ENCODE measurements at regions not wholly inside any gene's neighbourhood (a gene's known extent, or its start where the extent isn't known, plus 50 kb on each side); places are given as distances from the start of the nearest gene placed in this dataset.

DNA sequence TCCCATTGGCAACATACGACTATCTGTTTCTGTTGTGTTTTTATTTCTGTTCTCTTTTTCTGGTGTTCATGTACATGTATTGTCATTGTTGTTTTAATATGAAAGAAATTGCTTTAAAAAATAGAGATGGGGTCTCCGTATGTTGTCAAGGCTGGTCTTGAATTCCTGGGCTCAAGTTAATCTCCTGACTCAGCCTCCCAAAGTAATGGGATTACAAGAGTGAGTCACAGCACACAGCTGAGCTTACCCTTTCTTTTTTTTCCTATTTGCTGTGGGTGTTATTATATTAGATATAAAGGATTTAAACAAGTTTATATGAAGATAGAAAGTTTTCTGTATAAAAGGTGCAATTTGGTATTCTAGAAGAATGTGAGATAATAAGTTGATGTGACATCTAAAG, 554.6 kb downstream of the DSC3 start:
- H4K20me1 ChIP-seq (replicated peaks in 1 of 2; ENCODE audit: control insufficient read depth in 1 of 2, insufficient read depth in 2 of 2, low read length in 2 of 2) = no peaks in the 10 kb centered on the region
- no peak overlapping the region for H3K23ac ChIP-seq (ENCODE audit: insufficient read length)
- H3K4ac ChIP-seq (replicated peaks; ENCODE audit: insufficient read length, low read depth, low read length) = no peak overlapping the region
- H3K4me1 ChIP-seq (replicated peaks in 1 of 4; ENCODE audit: control insufficient read depth in 3 of 4, insufficient read depth in 4 of 4, low read length in 3 of 4) = no peaks in the 10 kb centered on the region
- H2BK120ac ChIP-seq (replicated peaks; ENCODE audit: low read depth, low read length) = no peak overlapping the region
- ChIA-PET POLR2A (ENCODE audit: partially characterized antibody) (no interaction called here), CTCF (ENCODE audit: partially characterized antibody) (no interaction called here)
- H3K27me3 ChIP-seq (replicated peaks in 1 of 4; ENCODE audit: control insufficient read depth in 3 of 4, extremely low read depth in 1 of 4, insufficient read depth in 3 of 4, low read length in 3 of 4) = no peaks in the 10 kb centered on the region
- H3K9ac ChIP-seq (replicated peaks in 1 of 4; ENCODE audit: extremely low read depth in 1 of 4, low read depth in 3 of 4, low read length in 3 of 4) = no peak overlapping the region
- H2BK5ac ChIP-seq (ENCODE audit: low read depth, low read length) = no peak overlapping the region
- no peak overlapping the region for H3K14ac ChIP-seq (ENCODE audit: insufficient read length)
- no peak overlapping the region for H3K18ac ChIP-seq (ENCODE audit: extremely low read depth, low read length)
- H4K91ac ChIP-seq (replicated peaks; ENCODE audit: insufficient read length, low read length) = no peak overlapping the region
- no peak overlapping the region for H3K4me2 ChIP-seq (ENCODE audit: insufficient read depth in 1 of 2, low read depth in 2 of 2, low read length in 2 of 2)
- FAIRE-seq = no peak
- no peak overlapping the region for H2AFZ ChIP-seq (ENCODE audit: low read length)
- no peak for DNase-seq (ENCODE audit: low read depth in 1 of 2, low spot score in 2 of 2)
- 85% methylated on average over 2 of the region's 2 CpGs; no CpG with 5 or more reads in 1 of the 2 experiments for WGBS, 2 experiments (ENCODE audit: extremely low coverage in 1 of 2, insufficient coverage in 1 of 2, insufficient read length in 1 of 2, insufficient replicate concordance in 2 of 2, low coverage in 1 of 2, low lambda C conversion rate in 2 of 2, missing lambda C conversion rate in 1 of 2)
- H3K79me2 ChIP-seq (ENCODE audit: control insufficient read depth in 1 of 2, insufficient read depth in 2 of 2, low read length in 2 of 2) = no peaks in the 10 kb centered on the region
- no peaks in the 10 kb centered on the region for H3K79me1 ChIP-seq (ENCODE audit: low read depth, low read length)
- no peak overlapping the region for H2BK20ac ChIP-seq (ENCODE audit: low read length)
- no peak overlapping the region for H3K56ac ChIP-seq (replicated peaks; ENCODE audit: insufficient read length, low read depth, low read length)
- no peak overlapping the region for H2BK15ac ChIP-seq (ENCODE audit: low read length)
- no peak overlapping the region for H4K5ac ChIP-seq (ENCODE audit: insufficient read length, low read depth, low read length)
- no peak overlapping the region for H2AK5ac ChIP-seq (ENCODE audit: low read depth, low read length)
- no peaks in the 10 kb centered on the region for H3K23me2 ChIP-seq (ENCODE audit: low read depth, low read length)
- no peak overlapping the region for H2BK12ac ChIP-seq (ENCODE audit: low read depth, low read length)
- no peak overlapping the region for H3K27ac ChIP-seq (ENCODE audit: low read depth, low read length)
- no peak overlapping the region for H3K4me3 ChIP-seq (ENCODE audit: extremely low read depth in 1 of 4, insufficient read depth in 2 of 4, low read depth in 3 of 4, low read length in 4 of 4)
- H3K36me3 ChIP-seq (ENCODE audit: control insufficient read depth in 2 of 4, insufficient read depth in 4 of 4, low read length in 3 of 4) = no peaks in the 10 kb centered on the region
- no peaks in the 10 kb centered on the region; a peak in 1 of 4 replicates for H3K9me3 ChIP-seq (ENCODE audit: insufficient read depth in 2 of 2, low read depth in 1 of 2, low read length in 1 of 2)
- H4K8ac ChIP-seq (ENCODE audit: extremely low read depth, insufficient read depth, low read length) = no peak overlapping the region
- no peak for TF ChIP-seq MAFK (IDR thresholded peaks at IDR 0.05; ENCODE audit: low read depth, low read length)
- no peak for TF ChIP-seq CEBPB (IDR thresholded peaks at IDR 0.05; ENCODE audit: low read depth, low read length)
- no peak for TF ChIP-seq BACH1 (IDR thresholded peaks at IDR 0.05; ENCODE audit: low read length)
- TF ChIP-seq SIN3A (conservative IDR thresholded peaks at IDR 0.05 in 1 of 2, IDR thresholded peaks at IDR 0.05 in 1 of 2; ENCODE audit: low read depth in 1 of 2, low read length in 2 of 2) = no peak
- no peak for TF ChIP-seq KDM4A (IDR thresholded peaks at IDR 0.05; ENCODE audit: low read depth, low read length, severe bottlenecking)
- no peak for TF ChIP-seq SP2 (IDR thresholded peaks at IDR 0.05; ENCODE audit: low read length)
- no peak for TF ChIP-seq RNF2 (IDR thresholded peaks at IDR 0.05; ENCODE audit: borderline replicate concordance, low read depth, low read length, missing control alignments, poor library complexity, severe bottlenecking)
- TF ChIP-seq CHD2 (IDR thresholded peaks at IDR 0.05; ENCODE audit: low read length) = no peak
- TF ChIP-seq KDM5A (IDR thresholded peaks at IDR 0.05; ENCODE audit: low read length) = no peak
- no peak for TF ChIP-seq SIRT6 (IDR thresholded peaks at IDR 0.05; ENCODE audit: low read length)
- TF ChIP-seq CBX8 (IDR thresholded peaks at IDR 0.05; ENCODE audit: borderline replicate concordance, low read depth, low read length) = no peak
- TF ChIP-seq ASH2L (IDR thresholded peaks at IDR 0.05; ENCODE audit: low read length) = no peak
- TF ChIP-seq TBP (IDR thresholded peaks at IDR 0.05; ENCODE audit: low read depth, low read length) = no peak
- no peak for TF ChIP-seq SP4 (IDR thresholded peaks at IDR 0.05; ENCODE audit: low read length)
- TF ChIP-seq CTBP2 (IDR thresholded peaks at IDR 0.05; ENCODE audit: borderline replicate concordance, insufficient read depth, insufficient read length, low read length) = no peak
- no peak for TF ChIP-seq CREB1 (IDR thresholded peaks at IDR 0.05)
